Tibial artery (tissue), 4 donors: ENCODE measurements at regions not wholly inside any gene's neighbourhood (a gene's known extent, or its start where the extent isn't known, plus 50 kb on each side); places are given as distances from the start of the nearest gene placed in this dataset.

Source experiments
- DNase-seq, 2 donors: peaks; one replicate each; pipeline ENCODE4 v3.0.0-alpha.2; 2019
- H3K27ac ChIP-seq, 2 donors: fragments of 200-600 bp; sonication (generic) in 1 of 2; 1 replicate in 1 of 2; 2 replicates in 1 of 2; pipeline ENCODE4 v1.5.1; 2018 to 2019; ENCODE audit warnings: mild to moderate bottlenecking in 1 of 2
- H3K27me3 ChIP-seq, 2 donors: fragments of 200-600 bp; sonication (generic) in 1 of 2; one replicate each; pipeline versions ENCODE4 v1.5.1 to v1.6.0; 2016 to 2019
- H3K36me3 ChIP-seq, 3 donors: fragments of 200-600 bp; sonication (generic) in 2 of 3; one replicate each; pipeline ENCODE4 v1.5.1; 2016 to 2019; ENCODE audit warnings: mild to moderate bottlenecking in 2 of 3
- H3K4me1 ChIP-seq, 4 donors: fragments of 200-600 bp; sonication (generic) in 2 of 4; 1 replicate in 3 of 4; 2 replicates in 1 of 4; pipeline ENCODE4 v1.5.1; 2016 to 2019
- H3K4me3 ChIP-seq, 2 donors: fragments of 200-600 bp; sonication (generic) in 1 of 2; 1 replicate in 1 of 2; 2 replicates in 1 of 2; pipeline ENCODE4 v1.5.1; 2018 to 2019; ENCODE audit warnings: mild to moderate bottlenecking in 2 of 2
- H3K9me3 ChIP-seq, 3 donors: fragments of 200-600 bp; sonication (generic) in 1 of 3; one replicate each; pipeline ENCODE4 v1.5.1; 2016 to 2019
- CTCF ChIP-seq, 2 experiments: fragments of 200-600 bp in 1 of 2; fragments of 450-650 bp in 1 of 2; IDR thresholded peaks; one replicate each; pipeline ENCODE4 v1.5.1; 2017 to 2019; ENCODE audit warnings: antibody characterized with exemption in 2 of 2, mild to moderate bottlenecking in 1 of 2, moderate library complexity in 1 of 2
- intact Hi-C: fragments of 100-400 bp; cut with DNase I; formaldehyde crosslinking; loops from one replicate; pipeline ENCODE4 v1.15.0; 2023; ENCODE audit warnings: low total_unique reads

- intact Hi-C loops: no loop called here
- Histone ChIP-seq H3K27ac (no peak overlapping the region), H3K36me3 (no peaks in the 10 kb centered on the region), H3K27me3 (no peaks in the 10 kb centered on the region), H3K4me3 (no peak overlapping the region), H3K4me1 (no peaks in the 10 kb centered on the region), H3K9me3 (no peaks in the 10 kb centered on the region)
- no peak for TF ChIP-seq CTCF (IDR thresholded peaks at IDR 0.05)
- no peak for DNase-seq
Measured at GRCh38 chr2:8395718-8396117, 286.1 kb upstream of the ID2 start.

- Histone ChIP-seq H3K27ac (no peak overlapping the region), H3K27me3 (no peaks in the 10 kb centered on the region)
Measured at GRCh38 chr2:8398040-8398668, 283.7 kb upstream of the ID2 start.

GRCh38 chr2:8399731-8400130 lies 282.1 kb upstream of the ID2 start:
- Histone ChIP-seq H3K36me3 (no peaks in the 10 kb centered on the region), H3K27ac (no peak overlapping the region), H3K9me3 (no peaks in the 10 kb centered on the region), H3K27me3 (no peaks in the 10 kb centered on the region), H3K4me1 (no peaks in the 10 kb centered on the region), H3K4me3 (no peak overlapping the region)
- no peak for DNase-seq
- intact Hi-C loops: no loop called here
- TF ChIP-seq CTCF (IDR thresholded peaks at IDR 0.05): no peak

More at GRCh38 chr2:8398040-8398668, 283.7 kb upstream of the ID2 start:
- Histone ChIP-seq H3K4me1 (no peaks in the 10 kb centered on the region), H3K9me3 (no peaks in the 10 kb centered on the region), H3K36me3 (no peaks in the 10 kb centered on the region), H3K4me3 (no peak overlapping the region)
- no peak for DNase-seq
- TF ChIP-seq CTCF (IDR thresholded peaks at IDR 0.05): no peak
- intact Hi-C loops: no loop called here

GRCh38 chr2:8400196-8400595 lies 281.7 kb upstream of the ID2 start:
- H3K27me3 ChIP-seq: no peaks in the 10 kb centered on the region
- no peaks in the 10 kb centered on the region for H3K9me3 ChIP-seq
- H3K4me3 ChIP-seq: no peak overlapping the region
- H3K36me3 ChIP-seq: no peaks in the 10 kb centered on the region
- no peak for TF ChIP-seq CTCF (IDR thresholded peaks at IDR 0.05)
- H3K4me1 ChIP-seq: no peaks in the 10 kb centered on the region
- intact Hi-C loops: no loop called here
- no peak overlapping the region for H3K27ac ChIP-seq
- DNase-seq: no peak

- Histone ChIP-seq H3K36me3 (no peaks in the 10 kb centered on the region), H3K27me3 (no peaks in the 10 kb centered on the region), H3K4me3 (no peak overlapping the region), H3K4me1 (no peaks in the 10 kb centered on the region), H3K9me3 (no peaks in the 10 kb centered on the region), H3K27ac (no peak overlapping the region)
- intact Hi-C loops: no loop called here
- no peak for TF ChIP-seq CTCF (IDR thresholded peaks at IDR 0.05)
- DNase-seq: no peak
Measured at GRCh38 chr2:8402222-8402621, 279.6 kb upstream of the ID2 start.

- DNase-seq: no peak
- Histone ChIP-seq H3K27ac (no peak overlapping the region), H3K27me3 (no peaks in the 10 kb centered on the region), H3K36me3 (no peaks in the 10 kb centered on the region), H3K4me3 (no peak overlapping the region), H3K9me3 (no peaks in the 10 kb centered on the region), H3K4me1 (no peaks in the 10 kb centered on the region)
- intact Hi-C loops: no loop called here
- no peak for TF ChIP-seq CTCF (IDR thresholded peaks at IDR 0.05)
Measured at GRCh38 chr2:8403876-8404275, 278.0 kb upstream of the ID2 start.
